Thyroid gland (tissue), 4 donors: ENCODE measurements at regions not wholly inside any gene's neighbourhood (a gene's known extent, or its start where the extent isn't known, plus 50 kb on each side); places are given as distances from the start of the nearest gene placed in this dataset.

Experiments used
- DNase-seq, 2 donors: peaks; one replicate each; pipeline ENCODE4 v3.0.0-alpha.2; 2019
- H3K27ac ChIP-seq, 3 donors: fragments of 200-600 bp; sonication (generic); 1 replicate in 2 of 3; 2 replicates in 1 of 3; pipeline ENCODE4 v1.5.1; 2016 to 2019; ENCODE audit warnings: mild to moderate bottlenecking in 1 of 3, moderate library complexity in 1 of 3
- H3K27me3 ChIP-seq: fragments of 200-600 bp; sonication (generic); one replicate; pipeline ENCODE4 v1.5.1; 2019
- H3K36me3 ChIP-seq, 2 donors: fragments of 200-600 bp; sonication (generic); one replicate each; pipeline ENCODE4 v1.5.1; 2016 to 2019
- H3K4me1 ChIP-seq, 2 donors: fragments of 200-600 bp; sonication (generic); one replicate each; pipeline ENCODE4 v1.5.1; 2017 to 2019
- H3K4me3 ChIP-seq, 3 donors: fragments of 200-600 bp; sonication (generic); replicated peaks in 1 of 3; 1 replicate in 2 of 3; 2 replicates in 1 of 3; pipeline ENCODE4 v1.5.1; 2016; ENCODE audit warnings: mild to moderate bottlenecking in 1 of 3
- H3K9me3 ChIP-seq: fragments of 200-600 bp; sonication (generic); one replicate; pipeline ENCODE4 v1.5.1; 2017
- CTCF ChIP-seq, 6 experiments: fragments of 200-600 bp in 3 of 6; fragments of 450-650 bp in 3 of 6; sonication (generic) in 3 of 6; IDR thresholded peaks; one replicate each; pipeline ENCODE4 v1.5.1; 2016 to 2019; ENCODE audit warnings: antibody characterized with exemption in 6 of 6, mild to moderate bottlenecking in 2 of 6, inconsistent platforms in 1 of 6, moderate library complexity in 1 of 6
- POLR2A ChIP-seq, 2 donors: fragments of 450-650 bp; IDR thresholded peaks; one replicate each; pipeline ENCODE4 v1.6.1; 2017; ENCODE audit warnings: antibody characterized with exemption in 2 of 2, mild to moderate bottlenecking in 2 of 2, moderate library complexity in 1 of 2
- WGBS, 2 donors: methylation state at CpG; one replicate each; pipeline ENCODE4 v1.1.5; 2017; 5-methylcytosine and 5-hydroxymethylcytosine counted together
- intact Hi-C: fragments of 100-400 bp; cut with DNase I; formaldehyde crosslinking; loops from one replicate; pipeline ENCODE4 v1.15.1; 2023

GRCh38 chr1:14220811-14221210 is 377.7 kb upstream of the KAZN start:
- H3K36me3 ChIP-seq: no peaks in the 10 kb centered on the region
- no peak overlapping the region for H3K27ac ChIP-seq
- TF ChIP-seq POLR2A (IDR thresholded peaks at IDR 0.05) (no peak), CTCF (IDR thresholded peaks at IDR 0.05) (no peak)
- DNase-seq: no peak
- no peaks in the 10 kb centered on the region for H3K27me3 ChIP-seq
- no peak overlapping the region for H3K4me3 ChIP-seq
- WGBS, 2 donors: 81 to 93% methylated on average over 2 of the region's 2 CpGs
- intact Hi-C loops: no loop called here
- H3K9me3 ChIP-seq: no peaks in the 10 kb centered on the region
- no peaks in the 10 kb centered on the region for H3K4me1 ChIP-seq

GRCh38 chr1:14222086-14222485 is 376.4 kb upstream of the KAZN start:
- no peak for TF ChIP-seq CTCF (IDR thresholded peaks at IDR 0.05)
- no peak for TF ChIP-seq POLR2A (IDR thresholded peaks at IDR 0.05)

GRCh38 chr1:14228677-14229076 is 369.8 kb upstream of the KAZN start:
- 82 to 88% methylated on average over 1 of the region's 1 CpG for WGBS, 2 donors
- Histone ChIP-seq H3K4me3 (no peak overlapping the region), H3K27ac (no peak overlapping the region), H3K4me1 (no peaks in the 10 kb centered on the region), H3K36me3 (no peaks in the 10 kb centered on the region), H3K9me3 (no peaks in the 10 kb centered on the region), H3K27me3 (no peaks in the 10 kb centered on the region)
- intact Hi-C loops: no loop called here
- no peak for DNase-seq
- TF ChIP-seq POLR2A (IDR thresholded peaks at IDR 0.05): no peak
- TF ChIP-seq CTCF (IDR thresholded peaks at IDR 0.05): no peak

More at GRCh38 chr1:14222086-14222485, 376.4 kb upstream of the KAZN start:
- DNase-seq: no peak
- Histone ChIP-seq H3K4me3 (no peak overlapping the region), H3K27me3 (no peaks in the 10 kb centered on the region), H3K4me1 (no peaks in the 10 kb centered on the region), H3K27ac (no peak overlapping the region), H3K9me3 (no peaks in the 10 kb centered on the region), H3K36me3 (no peaks in the 10 kb centered on the region)
- 73 to 75% methylated on average over 6 of the region's 6 CpGs for WGBS, 2 donors
- intact Hi-C loops: no loop called here

- no peaks in the 10 kb centered on the region for H3K9me3 ChIP-seq
- TF ChIP-seq CTCF (IDR thresholded peaks at IDR 0.05) (no peak), POLR2A (IDR thresholded peaks at IDR 0.05) (no peak)
- no peak for DNase-seq
- no peak overlapping the region for H3K4me3 ChIP-seq
- intact Hi-C loops: no loop called here
- H3K4me1 ChIP-seq: no peaks in the 10 kb centered on the region
- H3K27ac ChIP-seq: no peak overlapping the region
- no peaks in the 10 kb centered on the region for H3K27me3 ChIP-seq
- WGBS, 2 donors: 89 to 97% methylated on average over 2 of the region's 2 CpGs
- no peaks in the 10 kb centered on the region for H3K36me3 ChIP-seq
These were observed 365.0 kb upstream of the KAZN start for GRCh38 chr1:14233510-14233909.

- DNase-seq: no peak
- H3K9me3 ChIP-seq: no peaks in the 10 kb centered on the region
- no peak overlapping the region for H3K27ac ChIP-seq
- 90 to 100% methylated on average over 2 of the region's 2 CpGs for WGBS, 2 donors
- intact Hi-C loops: no loop called here
- no peaks in the 10 kb centered on the region for H3K27me3 ChIP-seq
- H3K4me1 ChIP-seq: no peaks in the 10 kb centered on the region
- no peak overlapping the region for H3K4me3 ChIP-seq
- no peaks in the 10 kb centered on the region for H3K36me3 ChIP-seq
- TF ChIP-seq CTCF (IDR thresholded peaks at IDR 0.05): no peak
- TF ChIP-seq POLR2A (IDR thresholded peaks at IDR 0.05): no peak
These were observed 362.4 kb upstream of the KAZN start for GRCh38 chr1:14236097-14236496.
